Sigmoid colon (tissue), 3 donors: ENCODE measurements at regions not wholly inside any gene's neighbourhood (a gene's known extent, or its start where the extent isn't known, plus 50 kb on each side); places are given as distances from the start of the nearest gene placed in this dataset.

ENCODE experiments used
- CTCF ChIP-seq, 4 experiments: fragments of 450-650 bp in 3 of 4; fragments of 200-600 bp in 1 of 4; IDR thresholded peaks; one replicate each; pipeline ENCODE4 v1.5.1; 2016 to 2019; ENCODE audit warnings: antibody characterized with exemption in 4 of 4, mild to moderate bottlenecking in 3 of 4, moderate library complexity in 2 of 4
- POLR2A ChIP-seq, 2 donors: fragments of 450-650 bp; IDR thresholded peaks; one replicate each; pipeline ENCODE4 v1.6.1; 2016; ENCODE audit warnings: antibody characterized with exemption in 2 of 2, mild to moderate bottlenecking in 2 of 2, moderate library complexity in 2 of 2

GRCh38 chr10:3274414-3274813 is 101.8 kb upstream of the PITRM1 start:
- TF ChIP-seq POLR2A (IDR thresholded peaks at IDR 0.05), result no peak
- no peak for TF ChIP-seq CTCF (IDR thresholded peaks at IDR 0.05)
